Myocyte (in vitro differentiated cells): ENCODE measurements at regions not wholly inside any gene's neighbourhood (a gene's known extent, or its start where the extent isn't known, plus 50 kb on each side); places are given as distances from the start of the nearest gene placed in this dataset.
"Not testable (repeated sequence)": the region's sequence is repeated elsewhere in the genome, so short reads cannot be mapped to it uniquely, and the experiment has no call there.

Experiments
- DNase-seq: peaks from one replicate; pipeline ENCODE4 v3.0.0-alpha.2; 2012; ENCODE audit warnings: low read depth

DNA sequence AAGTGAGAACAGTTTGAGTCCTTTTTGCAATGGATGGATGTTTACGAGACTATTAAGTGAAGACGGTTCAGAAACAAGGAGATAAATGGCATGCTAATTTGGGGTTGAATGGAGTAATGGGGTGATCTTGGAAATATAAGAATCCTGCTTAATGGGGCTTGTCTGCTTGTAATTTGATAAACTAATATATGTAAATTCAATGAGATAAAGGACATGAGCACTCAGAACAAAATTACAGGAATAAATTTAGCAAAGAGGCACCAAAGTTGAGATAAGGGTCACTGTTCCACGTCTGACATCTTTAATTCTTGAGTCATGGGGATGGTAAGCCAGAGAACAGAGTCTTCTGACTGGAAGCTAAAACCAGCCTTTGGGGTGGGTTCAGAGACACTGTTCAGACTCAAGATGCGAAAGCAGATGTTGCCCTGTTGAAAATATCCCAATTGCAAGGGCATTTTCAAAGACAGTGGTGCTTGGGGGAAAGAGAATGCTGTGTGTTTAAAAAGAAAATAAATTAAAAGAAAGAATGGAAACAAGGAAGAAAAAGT lies 67.8 kb upstream of the CHRNB4 start:
- DNase-seq = no peak

DNA sequence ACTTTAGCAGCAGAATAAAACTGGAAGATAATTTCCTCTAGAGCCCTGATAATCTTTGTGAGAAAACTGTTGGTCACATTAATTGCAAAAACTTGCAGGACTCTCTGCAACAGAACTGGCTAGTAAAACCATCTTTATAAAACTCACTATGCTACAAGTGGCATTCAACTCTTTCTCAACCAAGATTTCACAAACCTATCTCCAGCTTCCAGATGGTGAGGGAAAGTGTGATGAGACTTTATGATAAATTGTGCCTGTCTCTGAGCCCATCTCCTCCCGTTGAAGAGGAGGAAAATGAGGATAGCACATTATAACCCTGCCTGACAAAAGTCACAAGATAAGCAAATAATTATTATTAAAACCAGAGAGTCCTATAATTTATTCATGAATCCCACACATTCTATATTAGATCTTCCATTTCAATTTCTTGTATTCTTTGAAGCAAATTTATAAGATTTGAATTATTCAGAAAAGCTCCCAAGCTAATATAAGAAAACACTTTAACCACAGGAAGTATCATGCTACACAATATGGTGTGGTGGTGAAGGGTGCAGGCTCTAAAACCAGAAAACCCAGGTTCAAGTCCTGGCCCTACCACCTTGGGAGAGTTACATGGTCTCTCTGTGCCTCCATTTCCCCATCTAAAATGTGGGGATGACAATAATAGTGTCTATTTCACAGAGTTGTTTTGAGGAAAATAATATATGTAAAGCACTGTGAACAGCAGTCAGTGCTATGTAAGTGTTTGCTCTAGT lies 65.6 kb upstream of the CHRNB4 start:
- not testable (repeated sequence) for DNase-seq

DNA sequence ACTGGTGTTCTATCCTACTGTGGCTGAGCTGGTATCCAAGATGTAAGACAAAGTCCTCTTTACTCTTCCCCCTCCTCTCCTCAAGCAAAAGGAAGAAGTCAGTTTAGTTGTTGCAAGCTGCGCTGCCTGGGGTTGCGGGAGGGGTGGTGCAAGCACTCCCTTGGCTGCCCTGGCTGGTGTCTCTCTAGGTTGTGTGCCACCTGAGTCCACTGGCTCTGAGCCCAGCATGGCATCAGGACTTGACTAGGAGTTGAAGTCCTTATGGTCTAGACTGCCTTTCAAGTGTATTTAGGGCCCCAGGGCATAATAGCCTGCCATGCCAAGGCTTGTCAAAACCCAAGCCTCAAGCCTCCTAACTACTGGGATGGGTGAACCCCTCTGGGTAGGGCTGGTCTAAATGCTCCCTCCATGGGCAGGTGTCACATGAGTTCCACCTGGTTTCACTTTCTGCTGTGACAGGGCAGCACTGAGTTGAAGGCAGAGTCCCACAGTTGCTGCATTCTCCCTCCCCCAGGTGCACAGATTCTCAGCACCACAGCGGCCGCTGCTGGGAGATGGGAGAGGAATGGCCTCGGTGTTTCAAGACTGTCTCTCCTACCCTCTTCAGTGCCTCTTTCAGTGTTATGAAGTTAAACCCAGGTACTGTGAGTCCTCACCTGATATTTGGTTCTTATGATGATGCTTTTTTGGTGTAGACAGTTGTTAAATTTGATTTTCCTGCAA lies 62.5 kb upstream of the CHRNB4 start:
- DNase-seq = not testable (repeated sequence)

DNA sequence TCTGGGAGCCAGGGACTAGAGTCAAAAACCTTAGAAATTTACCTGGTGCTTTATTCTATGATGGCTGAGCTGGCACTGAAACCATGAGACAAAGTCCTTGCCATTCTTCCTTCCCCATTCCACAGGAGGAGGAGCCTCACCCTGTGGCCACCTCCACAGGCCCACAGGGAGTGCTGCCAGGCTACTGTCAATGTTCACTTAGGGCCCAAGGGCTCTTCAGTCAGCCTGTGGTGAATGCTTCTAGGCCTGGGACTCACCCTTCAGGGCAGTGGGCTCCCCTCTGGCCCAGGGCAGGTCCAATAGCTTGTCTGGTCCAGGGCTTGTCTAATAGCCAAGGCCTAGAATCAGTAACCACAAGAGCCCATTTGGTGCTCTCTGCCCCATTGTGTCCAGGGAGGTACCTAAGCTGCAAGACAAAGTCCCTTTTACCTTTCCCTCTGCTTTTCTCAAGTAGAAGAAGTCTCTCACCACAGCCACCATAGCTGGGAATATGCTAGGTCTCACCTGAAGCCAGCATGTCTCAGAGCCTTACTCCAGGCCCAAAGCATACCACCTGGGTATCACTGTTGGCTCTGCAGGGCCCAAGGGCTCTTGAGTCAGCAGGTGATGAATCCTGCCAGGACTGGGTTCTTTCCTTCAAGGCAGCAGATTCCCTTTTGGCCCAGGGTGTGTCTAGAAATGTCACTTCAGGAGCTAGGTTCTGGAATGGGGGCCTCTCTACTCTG lies 61.8 kb upstream of the CHRNB4 start:
- DNase-seq = no peak

DNA sequence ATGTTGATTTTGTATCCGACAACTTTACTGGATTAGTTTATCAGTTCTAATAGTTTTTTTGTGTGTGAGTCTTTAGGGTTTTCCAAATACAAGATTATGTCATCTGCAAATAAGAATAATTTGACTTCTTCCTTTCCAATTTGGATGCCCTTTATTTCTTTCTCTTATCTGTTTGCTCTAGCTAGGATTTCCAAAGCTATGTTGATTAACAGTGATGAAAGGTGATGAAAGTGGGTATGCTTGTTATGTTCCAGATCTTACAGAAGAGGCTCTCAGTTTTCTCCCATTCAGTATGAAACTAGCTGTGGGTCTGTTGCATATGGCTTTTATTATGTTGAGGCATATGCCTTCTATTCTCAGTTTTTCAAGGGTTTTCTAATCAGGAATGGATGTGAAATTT lies 56.4 kb upstream of the CHRNB4 start:
- DNase-seq = no peak

DNA sequence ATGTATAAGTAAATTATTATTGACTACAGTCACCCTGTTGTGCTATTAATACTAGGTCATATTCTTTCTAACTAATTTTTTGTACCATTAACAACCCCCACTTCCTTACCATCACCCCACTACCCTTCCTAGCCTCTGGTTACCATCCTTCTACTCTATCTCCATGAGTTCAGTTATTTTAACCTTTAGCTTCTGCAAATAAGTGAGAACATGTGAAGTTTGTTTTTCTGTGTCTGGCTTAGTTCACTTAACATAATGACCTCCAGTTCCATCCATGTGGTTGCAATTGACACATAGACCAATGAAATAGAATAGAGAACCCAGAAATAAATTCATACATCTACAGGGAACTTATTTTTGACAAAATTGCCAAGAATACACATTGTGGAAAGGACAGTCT lies 55.4 kb upstream of the CHRNB4 start:
- no peak for DNase-seq

DNA sequence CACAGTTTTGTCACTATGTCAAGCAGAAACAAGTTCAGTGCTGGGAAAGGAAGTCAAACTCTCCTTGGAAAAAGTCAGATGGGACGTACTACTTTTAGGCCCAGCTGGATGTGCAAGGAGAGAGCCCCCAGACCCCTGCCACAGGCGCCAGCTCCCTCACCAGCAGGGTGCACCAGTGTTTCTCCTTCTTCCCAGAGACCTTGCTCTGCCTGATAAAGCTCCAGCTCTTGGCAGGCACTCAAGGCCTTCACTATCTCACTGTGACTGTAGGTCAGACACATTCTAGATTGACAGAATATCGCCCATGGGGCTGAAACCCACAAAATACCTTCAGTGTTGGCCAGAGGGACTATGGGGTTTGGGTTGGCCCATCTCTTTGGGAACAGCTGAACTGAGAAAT lies 54.8 kb upstream of the CHRNB4 start:
- peak; percentile 20 for DNase-seq

DNA sequence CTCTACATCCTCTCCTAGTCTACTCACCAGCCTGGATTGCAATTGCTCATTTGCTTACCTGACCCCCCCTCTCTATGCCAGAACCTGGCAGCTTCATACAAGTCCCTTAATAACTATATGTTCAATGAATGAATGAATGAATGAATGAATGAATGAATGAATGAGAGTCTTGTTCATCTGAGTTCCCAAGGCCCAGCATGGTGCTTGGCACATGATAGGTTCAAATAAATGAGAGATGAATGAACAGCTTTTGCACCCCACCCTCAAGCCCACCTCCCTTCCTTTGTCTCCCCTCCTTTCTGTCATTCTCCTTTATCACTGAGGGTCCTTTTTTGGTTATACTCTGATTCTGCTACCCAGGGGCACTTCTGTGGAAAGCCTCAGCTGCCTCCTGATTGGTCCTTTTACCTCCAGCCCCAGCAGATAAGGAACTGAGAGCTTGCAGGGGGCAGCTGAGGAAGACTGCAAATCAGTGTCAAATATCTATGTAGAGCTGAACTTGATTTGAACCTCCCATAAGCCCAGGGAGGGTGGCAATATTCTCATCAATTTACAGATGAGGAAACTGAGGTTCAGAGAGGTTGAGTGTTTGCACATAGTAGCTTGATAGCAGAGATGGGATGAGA lies 54.1 kb upstream of the CHRNB4 start:
- DNase-seq = no peak

DNA sequence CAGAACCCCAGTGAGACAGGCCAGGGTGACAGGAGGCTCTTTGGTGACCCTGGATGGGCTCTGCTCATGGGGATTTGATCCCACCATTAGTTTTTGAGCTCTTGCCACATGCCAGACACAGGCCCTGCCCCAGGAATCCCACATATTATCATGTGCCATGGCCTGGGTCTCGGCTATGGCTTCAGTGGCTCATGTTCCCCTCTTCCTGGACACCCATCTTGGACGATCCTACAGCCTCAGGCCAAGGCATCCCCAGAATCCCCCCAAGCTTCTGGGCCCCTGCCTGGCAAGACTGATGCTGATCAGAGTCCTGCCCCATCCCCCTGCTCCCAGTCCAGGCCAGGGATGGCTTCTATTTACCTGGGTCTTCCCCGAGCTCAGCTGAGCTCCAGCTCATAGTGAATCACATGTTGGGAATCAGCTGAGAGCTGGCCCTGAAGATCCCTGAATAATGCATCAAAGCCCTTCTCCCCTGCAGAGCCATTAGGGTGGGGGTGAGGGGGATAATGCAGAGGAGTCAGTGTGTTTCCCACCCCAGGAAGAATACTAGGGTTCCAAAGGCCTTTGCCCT lies 50.9 kb upstream of the CHRNB4 start:
- DNase-seq = no peak

DNA sequence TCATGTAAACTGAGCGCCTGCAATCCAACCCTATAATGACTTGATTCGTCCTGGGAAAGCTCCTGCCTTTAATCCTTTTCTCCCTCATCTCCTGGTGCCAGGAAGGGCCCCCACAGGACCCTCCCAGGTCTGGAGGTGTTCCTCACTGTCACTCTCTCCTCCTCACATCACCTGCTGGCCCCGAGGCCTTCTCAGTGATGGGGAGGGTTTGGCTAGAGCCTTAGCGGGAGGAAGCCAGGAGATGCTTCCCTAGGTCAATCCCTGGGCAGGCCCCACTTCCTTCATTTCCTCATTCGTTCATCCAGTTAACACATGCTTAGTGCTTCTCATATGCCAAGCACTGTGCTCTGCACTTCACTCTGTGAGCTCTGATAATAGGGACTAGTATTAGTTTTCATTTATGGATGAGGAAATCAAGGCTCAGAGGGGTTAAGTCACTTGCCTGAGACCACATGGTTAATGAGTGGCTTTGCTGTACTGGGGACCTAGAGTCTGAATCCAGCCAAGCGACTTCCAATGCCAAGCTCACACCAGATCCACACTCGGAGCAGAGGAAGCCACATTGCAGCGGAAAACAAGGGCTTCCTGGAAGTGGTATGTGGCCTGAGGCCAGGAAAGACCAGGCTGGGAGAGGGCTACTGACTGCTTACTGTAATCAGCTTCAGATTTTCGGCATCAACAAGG lies 50.3 kb upstream of the CHRNB4 start:
- no peak for DNase-seq
